GM19455 (cell line): ENCODE measurements at regions not wholly inside any gene's neighbourhood (a gene's known extent, or its start where the extent isn't known, plus 50 kb on each side); places are given as distances from the start of the nearest gene placed in this dataset.
A peak's percentile ranks its signal among the peaks of the same experiment; 100 is the strongest.

Experiments
- ATAC-seq: cut with Tn5 transposase; IDR thresholded peaks from one replicate; pipeline ENCODE4 v1.9.1; 2021; ENCODE audit not compliant: unreplicated experiment

- ATAC-seq = peak; percentile 95
These were observed 402.9 kb downstream of the CYLC2 start for GRCh38 chr9:103397868-103398600.

DNA sequence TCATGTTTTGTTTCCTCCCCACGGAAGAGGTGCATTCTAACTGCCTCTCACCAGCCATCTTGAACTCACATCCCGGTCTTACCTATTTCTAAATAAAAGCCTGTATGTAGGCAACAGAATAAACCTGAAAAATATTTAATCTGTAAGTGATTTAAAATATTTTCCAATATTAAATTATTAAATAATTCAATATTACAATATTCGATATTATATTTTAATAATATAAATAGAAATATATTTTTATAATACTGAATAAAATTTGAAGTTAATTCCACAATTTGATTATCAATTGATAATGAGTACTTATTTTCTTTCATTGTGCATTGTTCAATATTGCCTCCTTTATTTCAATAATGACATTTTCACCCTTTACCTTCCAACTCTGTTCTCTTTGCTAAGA is 404.4 kb downstream of the CYLC2 start:
- no peak for ATAC-seq

GRCh38 chr9:103407260-103407659 is 412.1 kb downstream of the CYLC2 start:
- ATAC-seq = no peak

DNA sequence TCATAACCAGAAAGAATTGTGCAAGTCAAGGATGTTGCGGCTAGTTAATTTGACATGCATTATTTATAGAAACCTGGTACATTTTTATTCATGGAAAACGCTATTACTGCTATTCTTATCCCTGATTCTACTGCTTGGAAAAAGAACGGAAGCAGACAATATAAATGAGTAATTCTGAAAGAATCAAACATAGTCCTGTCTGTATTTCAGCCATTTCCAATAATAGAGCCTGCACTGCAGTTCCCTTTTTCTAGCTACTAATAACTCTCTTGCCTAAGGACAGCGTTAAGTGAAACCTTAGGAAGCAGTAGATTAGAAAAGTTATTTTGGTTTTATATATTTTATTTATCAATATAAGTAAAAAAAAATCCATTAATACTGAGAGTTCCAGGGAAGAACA is 414.9 kb downstream of the CYLC2 start:
- no peak for ATAC-seq

DNA sequence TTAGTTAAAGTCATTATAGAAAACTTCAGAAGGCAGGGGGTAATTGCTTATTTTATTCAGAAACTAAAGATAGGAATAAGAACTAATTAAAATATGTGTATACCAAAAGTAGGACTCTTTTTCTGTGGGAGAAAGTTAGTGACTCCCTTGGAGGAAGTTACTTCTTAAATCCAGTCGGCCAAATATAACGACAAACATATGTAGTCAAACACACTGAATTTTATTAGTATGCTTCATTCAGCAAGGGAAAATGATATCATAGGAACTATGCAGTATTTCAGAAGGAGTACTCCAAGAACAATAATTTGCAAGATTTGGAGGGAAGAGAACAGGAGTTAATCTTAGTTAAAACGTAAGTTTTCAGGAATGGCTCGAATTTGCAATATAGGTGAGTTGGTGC is 432.6 kb downstream of the CYLC2 start:
- no peak for ATAC-seq

- no peak for ATAC-seq
These were observed 435.3 kb downstream of the CYLC2 start for GRCh38 chr9:103430469-103430868.

DNA sequence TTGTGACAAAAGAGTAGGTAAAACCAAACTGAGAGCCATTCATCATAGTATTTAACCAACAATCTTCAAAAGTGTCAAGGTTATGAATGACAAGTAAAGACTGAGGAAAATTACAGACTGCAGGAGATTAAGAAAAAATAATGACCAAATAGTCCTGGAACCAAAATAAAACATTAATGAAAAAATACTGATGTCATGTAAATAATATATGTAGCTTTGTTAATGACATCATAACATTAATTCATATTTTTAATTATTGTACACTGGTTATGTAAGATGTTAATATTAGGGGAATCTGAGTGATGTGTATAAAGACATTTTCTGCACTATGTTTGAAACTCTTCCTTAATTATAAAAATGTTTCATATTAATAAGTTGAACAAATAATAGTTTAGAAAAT is 436.7 kb downstream of the CYLC2 start:
- no peak for ATAC-seq

GRCh38 chr9:103444176-103444575 is 449.0 kb downstream of the CYLC2 start:
- no peak for ATAC-seq

DNA sequence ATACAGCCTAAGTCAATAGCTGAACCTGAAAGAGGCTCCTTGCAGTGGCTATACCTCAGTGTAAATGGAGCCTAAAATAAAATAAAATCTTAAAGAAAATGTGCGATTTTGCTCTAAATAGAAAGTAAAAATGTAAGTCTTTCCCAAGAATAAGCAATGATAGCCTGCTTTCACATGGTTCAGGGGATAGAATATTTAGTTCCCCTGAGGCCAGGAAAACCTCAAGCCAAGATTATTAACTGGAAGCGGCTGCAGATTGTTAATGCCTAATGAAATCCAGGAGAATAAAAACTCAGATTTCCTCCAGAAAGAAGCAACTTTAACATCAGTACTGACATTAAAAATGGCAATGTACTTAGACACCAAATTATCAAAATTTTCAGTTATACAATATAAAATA is 463.7 kb downstream of the CYLC2 start:
- no peak for ATAC-seq

GRCh38 chr9:103471241-103471640 is 476.1 kb downstream of the CYLC2 start:
- no peak for ATAC-seq

GRCh38 chr9:103474156-103474555 is 479.0 kb downstream of the CYLC2 start:
- ATAC-seq = no peak

DNA sequence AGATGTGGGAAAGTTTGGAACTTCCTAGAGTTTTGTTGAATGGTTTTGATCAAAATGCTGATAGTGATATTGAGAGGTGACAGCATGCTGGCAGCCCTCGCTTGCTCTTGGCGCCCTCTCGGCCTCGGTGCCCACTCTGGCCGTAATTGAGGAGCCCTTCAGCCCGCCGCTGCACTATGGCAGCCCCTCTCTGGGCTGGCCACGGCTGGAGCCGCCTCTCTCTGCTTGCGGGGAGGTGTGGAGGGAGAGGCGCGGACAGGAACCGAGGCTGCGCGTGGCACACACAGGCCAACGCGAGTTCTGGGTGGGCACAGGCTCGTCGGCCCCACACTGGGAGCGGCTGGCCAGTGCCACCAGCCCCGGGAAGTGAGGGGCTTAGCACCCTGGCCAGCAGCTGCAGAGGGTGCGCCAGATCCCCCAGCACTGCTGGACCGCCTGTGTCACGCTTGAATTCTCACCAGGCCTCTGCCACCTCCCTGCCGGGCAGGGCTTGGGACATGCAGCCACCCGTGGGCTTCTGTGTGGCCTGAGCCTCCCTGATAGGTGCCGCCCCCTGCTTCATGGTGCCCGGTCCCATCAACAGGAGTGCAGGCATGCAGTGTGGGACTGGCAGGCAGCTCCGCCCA is 488.5 kb downstream of the CYLC2 start:
- ATAC-seq = no peak

- no peak for ATAC-seq
These were observed 490.0 kb downstream of the CYLC2 start for GRCh38 chr9:103485138-103485537.

- ATAC-seq = no peak
These were observed 519.6 kb downstream of the CYLC2 start for GRCh38 chr9:103514767-103515166.

GRCh38 chr9:103522409-103522808 is 527.3 kb downstream of the CYLC2 start:
- no peak for ATAC-seq

DNA sequence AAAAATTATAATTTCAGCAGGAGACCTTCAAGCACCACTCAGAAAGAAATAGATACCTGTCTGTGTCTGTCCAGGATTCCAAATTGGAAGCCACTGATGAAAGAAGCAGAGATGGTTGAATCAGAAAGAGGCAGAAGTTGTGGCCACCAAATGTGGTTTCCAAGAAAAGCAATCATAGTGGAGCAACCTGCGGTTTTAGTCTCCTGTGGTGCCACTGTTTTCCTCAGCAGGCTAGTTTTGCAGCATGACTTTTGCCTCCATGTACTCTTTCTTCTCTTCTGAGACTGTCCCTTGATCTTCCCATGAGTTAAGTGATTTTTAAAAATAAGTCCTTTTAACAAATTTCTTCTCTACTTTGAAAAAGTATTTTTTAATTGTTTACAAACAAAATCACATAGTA is 535.8 kb downstream of the CYLC2 start:
- ATAC-seq = no peak

DNA sequence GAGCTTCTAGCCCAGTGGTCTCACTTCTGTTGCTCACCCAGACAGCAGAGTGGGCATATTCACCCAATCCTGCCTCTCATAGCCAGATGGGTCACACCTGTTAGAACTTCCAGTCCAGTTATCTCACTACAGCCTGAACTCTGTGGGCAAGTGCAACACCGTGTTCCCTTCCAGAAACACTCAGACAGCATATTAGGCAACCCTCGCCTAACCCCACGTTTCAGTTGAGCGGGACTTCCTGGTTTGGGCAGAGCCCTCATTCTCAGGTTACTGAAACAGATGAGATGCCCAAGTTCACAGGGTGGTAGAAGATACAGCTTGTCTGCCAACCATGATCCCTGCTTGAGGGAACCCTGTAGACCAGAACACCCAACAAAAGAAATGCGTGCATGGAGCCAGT is 538.2 kb downstream of the CYLC2 start:
- ATAC-seq = no peak

GRCh38 chr9:103537426-103537825 is 542.3 kb downstream of the CYLC2 start:
- ATAC-seq = no peak

DNA sequence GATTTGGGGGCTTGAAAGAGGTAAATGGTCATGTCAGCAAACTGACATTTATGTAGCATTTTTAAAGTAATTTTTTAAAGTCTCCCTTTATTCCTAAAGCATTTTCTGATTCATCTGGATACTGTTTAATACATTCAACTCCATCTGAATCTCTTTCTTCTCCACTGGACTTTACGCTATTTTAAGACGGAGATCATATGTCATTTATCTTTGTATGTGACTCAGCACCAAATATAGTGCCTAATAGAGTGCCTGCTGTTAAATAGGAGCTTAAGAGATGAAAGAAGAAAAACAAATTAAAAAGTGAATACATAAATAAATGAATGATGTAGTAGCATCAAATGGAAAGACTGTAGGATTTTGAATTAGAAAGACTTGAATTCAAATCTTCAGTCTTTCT is 548.8 kb upstream of the SMC2 start:
- no peak for ATAC-seq

DNA sequence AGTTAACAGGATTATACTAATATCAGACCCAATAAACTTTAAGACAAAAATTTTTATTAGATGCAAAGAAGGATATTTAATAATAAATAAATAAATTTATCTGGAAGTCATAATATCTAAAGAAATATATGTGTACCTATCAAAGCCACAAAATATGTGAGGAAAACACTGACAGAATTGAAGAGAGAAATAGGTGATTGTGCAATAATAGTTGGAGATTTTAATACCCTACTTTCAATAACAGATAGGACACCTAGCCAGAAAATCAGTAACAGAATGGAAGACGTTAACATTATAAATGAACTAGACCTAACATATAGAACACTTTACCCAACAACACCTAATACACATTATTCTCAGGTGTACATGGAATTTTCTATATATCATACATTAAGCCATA is 541.4 kb upstream of the SMC2 start:
- ATAC-seq = no peak

DNA sequence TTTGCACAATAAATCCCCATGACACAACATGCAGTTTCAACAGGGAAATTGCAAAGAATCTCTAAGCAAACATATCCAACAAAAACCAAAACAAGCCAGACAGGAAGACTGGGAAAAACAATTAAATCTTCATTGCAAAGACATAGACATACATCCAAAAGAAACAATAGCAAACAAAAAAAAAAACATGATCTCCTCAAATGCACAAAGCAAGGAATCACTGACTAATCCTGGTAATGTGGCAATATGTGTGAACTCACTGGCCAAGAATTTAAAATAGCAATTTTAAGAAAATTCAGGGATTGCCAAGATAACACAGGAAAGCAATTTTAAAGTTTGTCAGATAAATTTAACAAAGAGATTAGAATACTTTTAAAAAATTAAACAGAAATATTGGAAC is 520.1 kb upstream of the SMC2 start:
- no peak for ATAC-seq

- ATAC-seq = no peak
These were observed 507.4 kb upstream of the SMC2 start for GRCh38 chr9:103586721-103587120.

- no peak for ATAC-seq
These were observed 492.8 kb upstream of the SMC2 start for GRCh38 chr9:103601287-103601686.
